CD4-positive, alpha-beta T cell treated with Interleukin-4 for 1 hour (primary cell): ENCODE measurements at regions not wholly inside any gene's neighbourhood (a gene's known extent, or its start where the extent isn't known, plus 50 kb on each side); places are given as distances from the start of the nearest gene placed in this dataset.

ENCODE experiments used
- DNase-seq, 2 donors: peaks; one replicate each; pipeline ENCODE4 v3.0.0-alpha.2; 2020 to 2022

- no peak for DNase-seq
Measured at GRCh38 chr11:92324890-92325289, 100.3 kb downstream of the FAT3 start.

- DNase-seq, result no peak
Measured at GRCh38 chr11:92325416-92325815, 100.8 kb downstream of the FAT3 start.

GRCh38 chr11:92329137-92329536 lies 104.5 kb downstream of the FAT3 start:
- DNase-seq, result no peak

GRCh38 chr11:92329646-92330045 lies 105.0 kb downstream of the FAT3 start:
- DNase-seq, result no peak

- no peak for DNase-seq
Measured at GRCh38 chr11:92330114-92330513, 105.5 kb downstream of the FAT3 start.

- no peak for DNase-seq
Measured at GRCh38 chr11:92332986-92333385, 108.4 kb downstream of the FAT3 start.

GRCh38 chr11:92340839-92341238 lies 116.2 kb downstream of the FAT3 start:
- no peak for DNase-seq

- no peak for DNase-seq
Measured at GRCh38 chr11:92342034-92342720, 117.6 kb downstream of the FAT3 start.

- no peak for DNase-seq
Measured at GRCh38 chr11:92342886-92343285, 118.3 kb downstream of the FAT3 start.

GRCh38 chr11:92346220-92346619 lies 121.6 kb downstream of the FAT3 start:
- DNase-seq, result no peak

- no peak for DNase-seq
Measured at GRCh38 chr11:92347454-92347853, 122.8 kb downstream of the FAT3 start.

- no peak for DNase-seq
Measured at GRCh38 chr11:92349486-92350156, 125.0 kb downstream of the FAT3 start.

GRCh38 chr11:92357344-92357743 lies 132.7 kb downstream of the FAT3 start:
- no peak for DNase-seq

GRCh38 chr11:92357841-92358240 lies 133.2 kb downstream of the FAT3 start:
- no peak for DNase-seq

GRCh38 chr11:92361551-92361950 lies 136.9 kb downstream of the FAT3 start:
- DNase-seq, result no peak

GRCh38 chr11:92362989-92363388 lies 138.4 kb downstream of the FAT3 start:
- no peak for DNase-seq

GRCh38 chr11:92364177-92364576 lies 139.6 kb downstream of the FAT3 start:
- DNase-seq, result no peak

GRCh38 chr11:92376146-92376599 lies 151.6 kb downstream of the FAT3 start:
- DNase-seq, result no peak

GRCh38 chr11:92376680-92377079 lies 152.1 kb downstream of the FAT3 start:
- DNase-seq, result no peak

GRCh38 chr11:92380882-92381281 lies 156.3 kb downstream of the FAT3 start:
- DNase-seq, result no peak

- DNase-seq, result no peak
Measured at GRCh38 chr11:92382311-92382710, 157.7 kb downstream of the FAT3 start.

- no peak for DNase-seq
Measured at GRCh38 chr11:92383430-92383829, 158.8 kb downstream of the FAT3 start.

- no peak for DNase-seq
Measured at GRCh38 chr11:92384358-92384757, 159.7 kb downstream of the FAT3 start.

GRCh38 chr11:92384802-92385201 lies 160.2 kb downstream of the FAT3 start:
- DNase-seq, result peak in 1 of 2 donors; percentile 0

GRCh38 chr11:92386577-92386976 lies 162.0 kb downstream of the FAT3 start:
- no peak for DNase-seq
